IPS-18a (cell line): ENCODE measurements at regions not wholly inside any gene's neighbourhood (a gene's known extent, or its start where the extent isn't known, plus 50 kb on each side); places are given as distances from the start of the nearest gene placed in this dataset.

Experiments used
- H3K27ac ChIP-seq: one replicate; pipeline ENCODE4 v1.5.1; 2013; ENCODE audit warnings: low read length
- H3K27me3 ChIP-seq: one replicate; pipeline ENCODE4 v1.6.1; 2013; ENCODE audit warnings: mild to moderate bottlenecking, low read length; ENCODE audit not compliant: control insufficient read depth, insufficient read depth
- H3K36me3 ChIP-seq: one replicate; pipeline ENCODE4 v1.6.1; 2013; ENCODE audit warnings: low read depth, low read length; ENCODE audit not compliant: control insufficient read depth
- H3K4me1 ChIP-seq: one replicate; pipeline ENCODE4 v1.6.1; 2013; ENCODE audit warnings: low read depth, low read length; ENCODE audit not compliant: control insufficient read depth
- H3K4me3 ChIP-seq: one replicate; pipeline ENCODE4 v1.5.1; 2013; ENCODE audit warnings: low read length
- H3K9ac ChIP-seq: one replicate; pipeline ENCODE4 v1.6.1; 2013; ENCODE audit warnings: mild to moderate bottlenecking, low read length, moderate library complexity
- H3K9me3 ChIP-seq: one replicate; pipeline ENCODE4 v1.6.1; 2013; ENCODE audit warnings: low read depth, low read length; ENCODE audit not compliant: control insufficient read depth

DNA sequence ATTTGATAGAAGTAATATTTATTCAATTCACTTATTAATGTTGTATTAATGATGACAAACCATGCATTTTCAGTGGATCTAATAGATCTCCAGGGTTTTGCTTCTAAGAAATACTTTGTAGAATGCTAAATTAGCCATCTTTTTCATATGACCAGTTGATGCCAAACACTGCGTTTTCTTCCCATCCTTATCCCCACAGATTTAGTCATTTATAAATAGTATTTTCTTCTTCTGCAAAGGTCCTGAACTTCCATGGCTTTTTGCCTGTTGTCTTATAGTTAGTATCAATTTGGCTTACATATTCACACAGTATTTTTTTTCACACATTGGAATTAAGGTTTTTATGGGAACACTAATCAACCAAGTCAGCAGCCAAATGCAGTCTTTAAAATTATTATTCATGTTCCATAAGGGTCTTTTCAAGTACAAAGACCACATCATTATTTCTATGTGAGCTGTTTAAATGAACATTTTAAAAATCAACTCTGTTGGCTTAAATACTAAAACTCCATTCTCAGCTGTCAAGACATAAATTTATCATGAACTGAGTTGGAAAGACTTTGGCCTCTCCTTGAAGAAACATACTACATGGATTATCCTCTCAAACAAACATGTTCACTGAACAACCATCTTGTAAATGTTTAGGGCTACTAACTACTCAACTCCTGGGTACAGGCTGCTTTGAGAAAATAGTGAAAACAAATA is 1278.4 kb upstream of the FLRT2 start:
- Histone ChIP-seq H3K36me3 (no peaks in the 10 kb centered on the region), H3K9me3 (no peaks in the 10 kb centered on the region), H3K4me1 (peaks cover 37% of the 10 kb centered on the region), H3K27me3 (no peaks in the 10 kb centered on the region), H3K9ac (no peak overlapping the region), H3K27ac (no peak overlapping the region), H3K4me3 (no peak overlapping the region)

DNA sequence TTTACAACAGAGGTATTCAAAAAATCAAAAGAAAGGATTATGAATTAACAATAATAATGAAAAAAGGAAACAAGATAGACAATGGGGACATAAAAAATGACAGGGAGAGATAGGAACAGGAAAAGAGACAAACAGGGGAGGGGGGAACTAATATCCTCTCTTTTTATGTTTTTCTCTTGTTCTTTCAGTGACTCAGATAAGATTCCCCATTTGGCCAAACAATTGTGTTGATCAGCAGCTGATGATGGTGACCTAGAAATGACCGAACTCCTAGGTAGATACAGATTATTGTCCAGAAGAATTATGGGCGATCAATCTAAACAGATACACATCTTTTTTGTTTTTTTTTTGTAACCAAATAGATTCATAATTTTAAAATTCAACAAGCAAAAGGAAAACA is 1277.2 kb upstream of the FLRT2 start:
- Histone ChIP-seq H3K36me3 (no peaks in the 10 kb centered on the region), H3K27me3 (no peaks in the 10 kb centered on the region), H3K4me3 (no peak overlapping the region), H3K27ac (no peak overlapping the region), H3K4me1 (peaks cover 37% of the 10 kb centered on the region), H3K9me3 (no peaks in the 10 kb centered on the region), H3K9ac (no peak overlapping the region)

DNA sequence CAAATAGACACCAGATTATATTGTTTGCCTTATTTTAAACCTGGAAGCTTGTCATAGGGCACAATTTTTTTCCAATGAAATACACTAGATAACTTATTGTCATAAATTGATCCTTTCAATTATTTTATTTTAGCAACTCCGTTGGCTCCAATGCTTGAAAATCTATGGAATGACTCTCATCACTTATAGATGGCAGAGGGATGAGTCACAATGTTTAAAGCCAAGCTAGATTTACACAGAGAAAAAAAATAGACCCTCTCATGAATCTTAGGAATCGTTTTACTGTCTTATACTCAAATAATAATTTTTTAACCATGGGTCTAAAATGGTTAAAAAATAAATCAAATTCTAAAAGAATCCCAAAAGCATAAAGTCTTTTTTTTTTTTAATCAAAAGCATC is 1276.6 kb upstream of the FLRT2 start:
- Histone ChIP-seq H3K27me3 (no peaks in the 10 kb centered on the region), H3K36me3 (no peaks in the 10 kb centered on the region), H3K4me3 (no peak overlapping the region), H3K27ac (no peak overlapping the region), H3K9me3 (no peaks in the 10 kb centered on the region), H3K9ac (no peak overlapping the region), H3K4me1 (peaks cover 37% of the 10 kb centered on the region)

DNA sequence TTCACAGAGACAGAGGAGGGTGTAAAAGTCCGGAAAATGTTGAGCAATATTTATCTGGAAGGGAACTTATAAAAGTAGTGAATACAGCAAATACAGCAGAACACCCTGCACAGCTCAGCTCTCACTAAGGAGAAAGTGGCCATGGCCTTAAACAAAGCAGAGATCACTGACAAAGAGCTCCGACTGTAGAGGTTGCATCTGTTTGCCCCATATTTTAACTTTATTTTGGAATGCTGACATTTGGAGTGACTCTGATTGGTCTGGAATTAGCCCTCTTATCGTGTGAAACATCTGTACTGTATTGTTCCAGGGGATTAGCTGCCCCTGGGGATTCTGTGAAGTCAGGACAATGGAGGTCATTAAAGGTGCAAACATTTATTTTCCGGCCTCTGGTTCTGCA is 1275.7 kb upstream of the FLRT2 start:
- Histone ChIP-seq H3K9ac (no peak overlapping the region), H3K36me3 (no peaks in the 10 kb centered on the region), H3K9me3 (no peaks in the 10 kb centered on the region), H3K4me3 (peak overlapping the region; percentile 2), H3K27ac (no peak overlapping the region), H3K27me3 (no peaks in the 10 kb centered on the region), H3K4me1 (peaks cover 37% of the 10 kb centered on the region)

DNA sequence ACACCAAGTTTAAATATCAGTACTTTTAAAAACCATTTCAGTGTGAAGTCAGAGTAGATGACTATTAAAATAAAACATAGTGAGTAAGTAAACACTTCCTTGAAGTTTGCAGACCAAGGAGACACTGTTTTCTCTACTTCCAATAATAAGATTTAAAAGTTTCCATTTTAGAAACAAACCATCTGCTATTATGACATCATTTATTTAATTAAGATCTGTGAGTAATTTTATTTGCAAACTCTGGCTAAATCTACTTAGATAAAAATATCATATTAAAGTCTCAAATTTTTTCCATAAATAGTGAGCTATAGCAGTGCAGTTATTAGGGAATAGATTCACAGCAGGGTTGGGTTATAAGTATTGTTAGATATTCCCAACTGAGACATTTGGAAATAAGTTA is 1267.0 kb upstream of the FLRT2 start:
- no peak overlapping the region for H3K4me3 ChIP-seq
- H3K27ac ChIP-seq, result no peak overlapping the region
- no peaks in the 10 kb centered on the region for H3K9me3 ChIP-seq
- no peaks in the 10 kb centered on the region for H3K27me3 ChIP-seq
- no peaks in the 10 kb centered on the region for H3K36me3 ChIP-seq
- no peaks in the 10 kb centered on the region for H3K4me1 ChIP-seq
- no peak overlapping the region for H3K9ac ChIP-seq

DNA sequence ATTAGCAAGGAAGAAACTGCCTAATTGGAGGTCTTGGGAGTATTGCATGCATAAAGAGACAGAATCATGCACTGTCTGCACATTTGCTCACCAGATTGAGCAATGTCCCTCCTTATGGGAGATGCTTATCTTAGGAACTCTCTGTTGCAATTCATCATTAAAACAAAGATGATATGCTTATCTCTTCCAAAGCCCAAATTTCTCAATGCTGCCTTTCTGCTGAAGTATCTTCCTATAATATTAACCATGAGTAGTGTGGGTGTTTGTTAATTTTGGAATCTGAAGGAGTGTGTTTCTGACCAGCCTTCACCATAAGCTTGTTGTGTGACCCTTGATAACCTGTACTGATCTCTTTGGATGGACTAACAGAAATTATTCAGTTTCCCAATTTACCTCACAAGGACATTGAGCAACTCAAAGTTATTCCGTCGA is 1257.6 kb upstream of the FLRT2 start:
- no peak overlapping the region for H3K4me3 ChIP-seq
- H3K27me3 ChIP-seq, result no peaks in the 10 kb centered on the region
- H3K4me1 ChIP-seq, result no peaks in the 10 kb centered on the region
- H3K36me3 ChIP-seq, result no peaks in the 10 kb centered on the region
- H3K9me3 ChIP-seq, result no peaks in the 10 kb centered on the region
- H3K9ac ChIP-seq, result no peak overlapping the region
- H3K27ac ChIP-seq, result no peak overlapping the region

DNA sequence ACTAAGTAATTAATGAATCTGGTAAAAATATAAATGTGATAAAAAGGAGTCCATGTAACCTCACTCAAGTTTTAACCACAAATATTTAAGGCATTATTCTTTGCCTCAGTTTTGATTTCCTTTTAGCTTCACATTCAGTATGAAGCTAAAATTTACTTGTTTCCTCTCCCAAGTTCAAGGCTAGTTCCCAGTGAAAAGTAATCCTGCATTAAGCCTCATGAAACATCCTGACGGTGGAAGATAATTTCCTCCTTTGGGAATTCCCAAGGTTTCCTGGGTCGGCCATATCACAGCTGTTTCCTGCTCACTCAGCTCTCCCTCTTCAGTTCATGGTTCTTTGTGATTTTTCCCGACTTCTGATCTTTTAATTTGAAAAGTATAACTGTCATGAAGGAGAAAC is 1256.8 kb upstream of the FLRT2 start:
- Histone ChIP-seq H3K9ac (no peak overlapping the region), H3K27me3 (no peaks in the 10 kb centered on the region), H3K4me1 (no peaks in the 10 kb centered on the region), H3K9me3 (no peaks in the 10 kb centered on the region), H3K36me3 (no peaks in the 10 kb centered on the region), H3K4me3 (no peak overlapping the region), H3K27ac (no peak overlapping the region)

DNA sequence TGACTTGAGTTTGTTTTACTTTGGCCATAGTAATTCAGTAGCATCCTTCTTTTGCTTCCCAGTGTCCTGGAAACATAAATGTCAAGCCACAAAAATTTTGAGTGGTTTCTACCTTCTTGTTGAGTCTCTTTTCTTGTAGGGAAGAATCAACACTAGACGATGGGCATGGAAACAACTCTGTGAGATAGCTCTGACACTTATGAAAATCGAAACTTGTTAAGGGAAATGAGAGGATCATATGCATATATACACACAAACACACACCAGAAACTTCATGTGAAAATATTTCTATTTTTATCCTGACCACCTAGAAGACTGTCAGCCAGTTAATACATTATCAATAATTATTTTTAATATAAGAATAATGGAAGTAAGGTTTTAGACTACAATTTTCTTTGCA is 1247.3 kb upstream of the FLRT2 start:
- Histone ChIP-seq H3K27ac (no peak overlapping the region), H3K9me3 (no peaks in the 10 kb centered on the region), H3K9ac (no peak overlapping the region), H3K4me3 (no peak overlapping the region), H3K4me1 (no peaks in the 10 kb centered on the region), H3K27me3 (no peaks in the 10 kb centered on the region), H3K36me3 (no peaks in the 10 kb centered on the region)

DNA sequence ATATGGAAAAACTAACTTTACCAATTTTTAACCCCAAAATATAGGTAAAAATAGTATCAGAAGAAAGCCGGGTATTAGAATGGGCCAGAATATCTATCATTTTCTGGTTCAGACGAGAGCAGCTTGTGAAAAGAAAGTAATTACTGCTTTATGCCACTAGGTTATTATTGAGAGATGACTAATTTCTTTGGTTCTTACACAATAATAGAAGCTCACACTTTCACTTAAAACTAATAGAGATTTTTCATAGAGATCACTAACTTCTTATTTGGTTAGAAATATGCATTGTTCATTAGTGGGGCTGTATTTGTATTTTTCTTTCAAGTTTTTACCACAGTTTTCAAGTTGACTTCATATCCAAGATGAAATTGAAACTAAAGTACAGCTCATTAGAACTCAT is 1241.2 kb upstream of the FLRT2 start:
- Histone ChIP-seq H3K36me3 (no peaks in the 10 kb centered on the region), H3K9ac (no peak overlapping the region), H3K27me3 (no peaks in the 10 kb centered on the region), H3K27ac (no peak overlapping the region), H3K4me1 (no peaks in the 10 kb centered on the region), H3K9me3 (no peaks in the 10 kb centered on the region), H3K4me3 (no peak overlapping the region)

DNA sequence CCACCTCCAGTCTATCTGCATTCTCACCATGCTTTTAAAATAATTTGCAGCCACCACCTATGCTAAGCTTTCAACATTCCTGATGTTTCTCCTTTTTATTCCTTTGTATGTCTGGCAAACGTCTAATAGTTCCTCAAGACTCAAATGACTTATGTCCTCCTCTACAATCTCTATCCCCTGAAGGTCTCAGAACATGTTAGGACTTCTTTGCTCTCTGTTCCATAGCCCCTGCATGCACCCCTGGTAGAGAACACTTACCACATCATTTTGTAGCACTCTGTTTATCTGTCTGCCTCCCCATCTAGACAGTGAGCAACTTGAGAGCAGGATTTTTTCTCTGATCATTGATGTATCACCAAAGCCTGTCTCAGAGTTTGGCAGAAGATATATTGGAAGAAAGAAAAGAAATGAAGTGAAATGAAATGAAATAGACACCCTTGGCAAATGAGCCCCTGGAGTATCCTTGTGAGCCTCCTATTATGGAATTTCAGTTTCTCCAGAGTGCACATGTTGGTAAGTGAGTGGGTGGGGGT is 1231.2 kb upstream of the FLRT2 start:
- Histone ChIP-seq H3K9ac (no peak overlapping the region), H3K9me3 (no peaks in the 10 kb centered on the region), H3K4me3 (no peak overlapping the region), H3K36me3 (no peaks in the 10 kb centered on the region), H3K27ac (no peak overlapping the region), H3K27me3 (no peaks in the 10 kb centered on the region), H3K4me1 (no peaks in the 10 kb centered on the region)

DNA sequence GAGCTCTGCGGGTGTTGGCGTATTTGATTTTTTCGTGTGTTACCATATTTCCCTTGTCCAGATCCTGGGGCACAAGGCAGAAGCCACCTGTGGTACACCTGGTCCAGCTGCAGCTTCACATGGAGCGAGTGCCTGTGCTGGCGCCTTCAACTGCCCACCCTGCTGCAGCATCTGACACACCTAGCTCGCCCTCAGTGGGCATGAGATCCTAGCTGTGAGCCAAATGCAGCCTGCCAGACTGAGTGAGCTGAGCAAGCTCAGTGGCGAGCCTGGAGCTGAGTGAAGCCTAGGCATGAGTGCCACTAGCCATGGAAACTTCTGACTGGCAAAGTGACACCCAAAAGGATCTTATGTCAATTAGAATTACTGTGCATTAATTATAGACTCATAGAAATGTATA is 1226.8 kb upstream of the FLRT2 start:
- H3K4me1 ChIP-seq, result no peaks in the 10 kb centered on the region
- H3K36me3 ChIP-seq, result no peaks in the 10 kb centered on the region
- no peak overlapping the region for H3K27ac ChIP-seq
- H3K9me3 ChIP-seq, result peaks cover 14% of the 10 kb centered on the region
- H3K27me3 ChIP-seq, result no peaks in the 10 kb centered on the region
- H3K4me3 ChIP-seq, result no peak overlapping the region
- H3K9ac ChIP-seq, result no peak overlapping the region

DNA sequence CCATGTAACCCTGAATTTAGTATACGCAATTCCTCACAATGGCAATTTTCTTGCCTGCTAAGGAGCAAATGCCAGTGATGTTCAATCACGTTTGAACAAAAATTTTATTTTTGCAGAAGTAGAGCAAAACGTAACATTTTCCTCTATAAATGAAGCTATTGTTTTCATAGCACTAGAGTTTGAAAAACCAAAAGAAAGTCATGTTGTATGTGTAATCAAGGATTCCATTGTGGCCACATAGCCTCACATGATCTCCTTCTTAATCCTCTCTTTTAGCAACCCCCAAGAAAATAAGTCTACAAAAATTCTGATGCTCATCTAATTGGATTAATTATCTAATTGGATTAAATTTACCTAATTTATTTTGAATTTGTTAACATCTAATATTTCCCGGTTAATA is 1217.4 kb upstream of the FLRT2 start:
- Histone ChIP-seq H3K36me3 (no peaks in the 10 kb centered on the region), H3K9ac (no peak overlapping the region), H3K4me3 (no peak overlapping the region), H3K27ac (no peak overlapping the region), H3K27me3 (no peaks in the 10 kb centered on the region), H3K4me1 (no peaks in the 10 kb centered on the region), H3K9me3 (no peaks in the 10 kb centered on the region)
